T-helper 1 cell treated with Interleukin-12 subunit alpha and Interleukin-12 subunit beta and Interleukin-4 antibody, amounts not matched to agents 30 μg/mL and 1 μg/mL, for 36 hours (primary cell): ENCODE measurements at regions not wholly inside any gene's neighbourhood (a gene's known extent, or its start where the extent isn't known, plus 50 kb on each side); places are given as distances from the start of the nearest gene placed in this dataset.
"Not testable (repeated sequence)": the region's sequence is repeated elsewhere in the genome, so short reads cannot be mapped to it uniquely, and the experiment has no call there.

Experiments
- H3K27ac Mint-ChIP-seq: one replicate; pipeline ENCODE4 v1.8.0; 2021; ENCODE audit warnings: mild to moderate bottlenecking, mixed read lengths
- H3K27me3 Mint-ChIP-seq: one replicate; pipeline ENCODE4 v1.8.0; 2021; ENCODE audit warnings: low read depth, mixed read lengths
- H3K36me3 Mint-ChIP-seq: one replicate; pipeline ENCODE4 v1.8.0; 2021; ENCODE audit warnings: low read depth, mixed read lengths
- H3K4me1 Mint-ChIP-seq: one replicate; pipeline ENCODE4 v1.8.0; 2021; ENCODE audit warnings: low read depth, mixed read lengths
- H3K4me3 Mint-ChIP-seq: one replicate; pipeline ENCODE4 v1.8.0; 2021; ENCODE audit warnings: mild to moderate bottlenecking, moderate library complexity, mixed read lengths
- H3K9me3 Mint-ChIP-seq: one replicate; pipeline ENCODE4 v1.8.0; 2021; ENCODE audit warnings: mixed read lengths

DNA sequence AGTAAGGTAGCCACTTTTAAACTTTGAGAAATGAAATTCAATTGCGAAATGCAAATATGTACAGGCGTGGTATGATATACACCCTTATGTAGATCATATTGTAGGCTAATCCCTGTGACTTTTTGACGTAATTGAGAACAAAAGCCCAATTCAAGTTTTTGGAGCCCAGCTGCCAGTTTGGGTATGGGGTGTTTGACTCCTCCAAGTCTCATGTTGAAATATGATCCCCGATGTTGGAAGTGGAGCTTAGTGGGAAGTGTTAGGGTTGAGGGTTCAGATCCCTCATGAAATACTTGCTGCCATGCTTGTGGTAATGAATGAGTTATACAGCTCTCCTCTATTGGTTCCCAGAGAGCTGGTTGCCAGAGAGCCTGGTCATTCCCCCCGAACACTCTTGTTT, 1666.8 kb downstream of the SUCLG1 start:
- Mint-ChIP-seq H3K4me3 (no peak overlapping the region), H3K4me1 (no peaks in the 10 kb centered on the region), H3K27me3 (no peaks in the 10 kb centered on the region), H3K36me3 (no peaks in the 10 kb centered on the region), H3K9me3 (peaks cover 8% of the 10 kb centered on the region), H3K27ac (no peak overlapping the region)

DNA sequence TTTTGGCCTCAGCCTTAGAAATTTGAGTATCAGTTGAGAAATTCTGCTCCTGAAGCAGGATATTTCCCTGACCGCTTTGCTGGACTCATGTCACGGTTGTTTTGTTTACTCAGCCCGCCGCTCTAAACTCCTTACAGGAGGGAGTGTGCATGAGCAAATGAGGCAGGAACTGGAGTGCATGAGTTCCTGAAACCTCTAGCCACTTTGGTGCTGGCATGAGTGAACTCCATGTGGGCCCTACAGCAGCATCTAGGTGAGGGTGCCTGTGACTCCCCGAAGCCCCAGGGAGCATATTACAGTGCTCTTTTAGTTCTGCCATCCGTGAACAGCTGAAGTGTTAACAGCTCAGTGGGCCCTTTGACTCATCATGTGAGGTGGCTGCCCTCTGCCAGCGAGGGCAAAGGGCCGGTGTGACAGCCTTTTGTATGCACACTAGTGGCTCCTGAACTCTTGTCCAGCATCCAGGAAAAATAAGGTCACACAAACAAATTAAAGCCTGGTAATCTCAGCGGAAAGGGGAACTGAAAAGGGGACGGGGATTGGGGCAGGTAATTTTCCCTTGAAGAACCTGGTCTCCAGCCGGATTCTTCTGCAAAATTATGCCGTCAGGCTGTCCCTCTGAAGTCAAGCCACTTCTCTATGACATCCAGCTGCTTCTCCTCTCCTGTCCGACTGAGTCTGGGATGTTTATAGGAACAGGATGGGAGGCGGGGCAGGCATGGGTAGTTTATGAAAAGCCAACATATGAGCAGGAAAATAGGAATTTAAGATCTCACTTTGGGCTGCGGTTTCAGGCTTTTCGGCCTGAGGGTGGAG, 1668.7 kb downstream of the SUCLG1 start:
- Mint-ChIP-seq H3K27me3 (no peaks in the 10 kb centered on the region), H3K4me3 (no peak overlapping the region), H3K27ac (no peak overlapping the region), H3K9me3 (peaks cover 3% of the 10 kb centered on the region), H3K36me3 (no peaks in the 10 kb centered on the region), H3K4me1 (no peaks in the 10 kb centered on the region)

DNA sequence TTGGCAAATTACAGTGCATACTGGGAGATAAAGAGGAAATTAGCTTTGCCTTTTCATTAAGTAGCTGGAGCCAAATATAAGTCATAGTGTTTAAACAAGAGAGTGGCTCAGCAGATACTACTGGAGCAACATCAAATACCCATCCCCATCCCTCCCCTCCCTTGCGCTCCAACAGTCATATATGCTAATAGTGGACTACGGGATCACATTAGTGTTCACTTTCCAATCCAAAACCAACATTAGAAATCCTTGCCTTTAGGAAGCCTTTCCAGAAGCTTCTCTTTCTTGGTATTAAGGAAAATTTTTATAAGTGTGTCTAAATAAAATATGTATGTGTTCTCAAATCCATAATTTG, 1669.3 kb downstream of the SUCLG1 start:
- Mint-ChIP-seq H3K36me3 (no peaks in the 10 kb centered on the region), H3K27ac (no peak overlapping the region), H3K4me3 (no peak overlapping the region)

DNA sequence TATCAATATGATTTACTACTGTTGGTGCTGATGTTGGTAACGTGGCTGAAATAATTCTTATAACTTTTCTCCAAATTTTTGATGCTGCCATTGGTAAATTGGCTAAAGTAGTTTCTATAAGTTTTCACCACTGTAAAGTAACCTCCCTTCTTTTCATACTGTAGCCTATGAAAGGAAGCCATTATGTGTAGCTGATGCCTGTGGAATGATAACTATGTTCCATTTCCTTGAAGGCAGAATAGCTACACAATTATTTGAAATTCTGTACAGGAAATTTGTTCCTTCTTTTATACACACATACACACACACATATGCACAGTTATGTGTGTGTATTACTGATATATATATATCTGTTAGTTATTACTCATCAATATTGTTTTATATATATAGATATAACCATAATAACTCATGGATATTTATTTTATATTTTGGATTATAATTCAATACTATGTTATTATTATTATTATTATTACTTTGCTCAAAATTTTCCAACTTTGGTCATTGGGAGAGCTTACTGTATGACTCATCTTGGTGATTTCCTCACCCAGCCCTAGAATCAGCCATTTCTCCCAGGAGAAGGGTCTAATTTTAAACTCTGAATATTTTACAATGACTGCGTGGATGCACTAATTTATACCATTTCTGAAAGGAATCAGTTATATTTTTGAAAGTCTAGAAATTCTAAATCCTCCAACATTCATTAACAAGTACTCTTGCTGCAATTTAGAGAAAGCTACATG, 1677.7 kb downstream of the SUCLG1 start:
- Mint-ChIP-seq H3K27me3 (no peaks in the 10 kb centered on the region), H3K36me3 (no peaks in the 10 kb centered on the region), H3K4me1 (no peaks in the 10 kb centered on the region), H3K4me3 (no peak overlapping the region), H3K9me3 (peaks cover 4% of the 10 kb centered on the region), H3K27ac (no peak overlapping the region)

More for the DNA sequence above, 1669.3 kb downstream of the SUCLG1 start:
- Mint-ChIP-seq H3K9me3 (peaks cover 3% of the 10 kb centered on the region), H3K4me1 (no peaks in the 10 kb centered on the region), H3K27me3 (no peaks in the 10 kb centered on the region)

DNA sequence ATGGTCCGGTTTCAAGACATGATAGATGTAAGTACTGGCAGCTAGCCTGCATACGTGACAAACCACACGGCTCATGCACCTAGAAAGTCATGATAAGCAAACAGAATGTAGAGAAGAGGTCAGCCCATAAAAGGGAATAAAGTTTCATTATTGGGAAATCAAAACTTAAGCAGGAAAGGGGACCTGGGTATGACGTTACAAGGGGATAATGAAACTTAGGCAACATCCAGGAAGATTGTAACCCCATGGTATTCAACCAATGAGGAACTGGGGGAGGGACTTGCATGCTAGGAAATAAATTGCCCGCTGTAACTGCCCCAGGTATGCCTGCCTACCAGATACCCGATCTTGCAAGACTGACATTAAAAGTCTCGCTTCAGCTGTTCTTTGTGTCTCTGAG, 1679.0 kb downstream of the SUCLG1 start:
- H3K27me3 Mint-ChIP-seq = no peaks in the 10 kb centered on the region
- H3K36me3 Mint-ChIP-seq = no peaks in the 10 kb centered on the region
- H3K27ac Mint-ChIP-seq = no peak overlapping the region
- no peak overlapping the region for H3K4me3 Mint-ChIP-seq
- H3K4me1 Mint-ChIP-seq = no peaks in the 10 kb centered on the region
- peaks cover 4% of the 10 kb centered on the region for H3K9me3 Mint-ChIP-seq

DNA sequence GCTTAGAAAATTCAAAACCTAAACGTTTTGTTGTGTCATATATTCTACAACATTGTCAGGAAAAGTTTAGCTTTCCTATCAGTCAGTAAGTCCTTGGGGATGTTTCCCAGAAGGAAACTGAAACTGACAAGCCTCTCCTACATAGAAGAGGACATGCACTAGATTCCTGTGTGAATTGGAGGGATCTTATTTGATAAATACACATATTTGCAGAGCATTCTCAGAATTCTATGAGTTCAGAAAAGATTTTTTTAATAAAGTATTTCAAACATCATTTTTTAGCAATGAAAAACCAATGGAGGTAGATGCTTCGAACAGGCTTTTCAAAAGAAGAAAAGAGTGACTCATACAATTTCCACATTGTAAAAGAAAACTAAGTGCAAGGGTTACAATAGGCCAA, 1706.7 kb downstream of the SUCLG1 start:
- H3K4me1 Mint-ChIP-seq = no peaks in the 10 kb centered on the region
- H3K27me3 Mint-ChIP-seq = no peaks in the 10 kb centered on the region
- no peaks in the 10 kb centered on the region for H3K36me3 Mint-ChIP-seq
- no peak overlapping the region for H3K4me3 Mint-ChIP-seq
- H3K27ac Mint-ChIP-seq = no peak overlapping the region
- peaks cover 38% of the 10 kb centered on the region for H3K9me3 Mint-ChIP-seq

DNA sequence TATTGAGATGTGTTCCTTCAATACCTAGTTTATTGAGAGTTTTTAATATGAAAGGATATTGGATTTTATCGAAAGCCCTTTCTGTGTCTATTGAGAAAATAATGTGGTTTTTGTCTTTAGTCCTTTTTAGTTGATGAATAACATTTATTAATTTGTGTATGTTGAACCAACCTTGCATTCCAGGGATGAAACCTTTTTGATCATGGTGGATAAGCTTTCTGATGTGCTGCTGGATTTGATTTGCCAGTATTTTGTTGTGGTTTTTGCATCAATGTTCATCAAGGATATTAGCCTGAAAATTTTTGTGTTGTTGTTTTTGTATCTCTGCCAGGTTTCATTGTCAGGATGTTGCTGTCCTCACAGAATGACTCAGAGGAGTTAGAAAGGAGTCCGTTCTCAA, 1710.4 kb downstream of the SUCLG1 start:
- H3K4me1 Mint-ChIP-seq = no peaks in the 10 kb centered on the region
- no peak overlapping the region for H3K4me3 Mint-ChIP-seq
- H3K27me3 Mint-ChIP-seq = no peaks in the 10 kb centered on the region
- H3K27ac Mint-ChIP-seq = no peak overlapping the region
- H3K9me3 Mint-ChIP-seq = peaks cover 33% of the 10 kb centered on the region
- no peaks in the 10 kb centered on the region for H3K36me3 Mint-ChIP-seq

DNA sequence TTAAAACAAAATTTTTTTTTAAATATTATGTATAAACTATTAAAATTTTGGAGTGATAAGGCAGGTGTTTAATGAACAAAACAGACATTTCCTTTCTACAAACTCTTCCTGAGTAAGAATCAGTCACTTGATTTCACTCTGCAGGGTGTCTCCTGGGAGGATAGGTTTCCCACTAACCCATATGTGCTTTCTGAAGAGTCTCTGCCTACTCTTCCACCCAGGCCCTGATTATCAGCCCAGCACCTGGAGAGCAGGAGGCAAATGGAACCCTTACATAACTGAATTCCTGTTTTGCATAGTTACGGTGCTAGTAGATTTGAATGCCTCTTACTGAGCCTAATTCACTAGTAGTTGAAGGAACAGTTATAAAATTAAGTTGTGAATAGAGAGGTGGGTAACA, 1718.6 kb downstream of the SUCLG1 start:
- no peak overlapping the region for H3K27ac Mint-ChIP-seq
- H3K4me3 Mint-ChIP-seq = no peak overlapping the region
- H3K9me3 Mint-ChIP-seq = peaks cover 3% of the 10 kb centered on the region
- no peaks in the 10 kb centered on the region for H3K36me3 Mint-ChIP-seq
- H3K4me1 Mint-ChIP-seq = no peaks in the 10 kb centered on the region
- no peaks in the 10 kb centered on the region for H3K27me3 Mint-ChIP-seq

DNA sequence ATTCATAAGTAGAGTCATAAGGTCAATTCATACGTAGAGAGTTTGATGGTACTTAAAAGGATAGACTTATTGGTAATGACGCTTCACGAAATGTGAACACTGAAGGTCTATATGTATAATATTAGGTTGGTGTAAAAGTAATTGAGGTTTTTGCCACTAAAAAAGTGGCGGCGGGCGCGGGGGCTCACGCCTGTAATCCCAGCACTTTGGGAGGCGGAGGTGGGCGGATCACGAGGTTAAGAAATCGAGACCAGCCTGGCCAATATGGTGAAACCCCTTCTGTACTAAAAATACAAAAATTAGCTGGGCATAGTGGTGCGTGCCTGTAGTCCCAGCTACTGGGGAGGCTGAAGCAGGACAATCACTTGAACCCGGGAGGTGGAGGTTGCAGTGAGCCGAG, 1721.1 kb downstream of the SUCLG1 start:
- not testable (repeated sequence) for H3K4me3 Mint-ChIP-seq, H3K36me3 Mint-ChIP-seq, H3K9me3 Mint-ChIP-seq, H3K27ac Mint-ChIP-seq, H3K27me3 Mint-ChIP-seq, H3K4me1 Mint-ChIP-seq

DNA sequence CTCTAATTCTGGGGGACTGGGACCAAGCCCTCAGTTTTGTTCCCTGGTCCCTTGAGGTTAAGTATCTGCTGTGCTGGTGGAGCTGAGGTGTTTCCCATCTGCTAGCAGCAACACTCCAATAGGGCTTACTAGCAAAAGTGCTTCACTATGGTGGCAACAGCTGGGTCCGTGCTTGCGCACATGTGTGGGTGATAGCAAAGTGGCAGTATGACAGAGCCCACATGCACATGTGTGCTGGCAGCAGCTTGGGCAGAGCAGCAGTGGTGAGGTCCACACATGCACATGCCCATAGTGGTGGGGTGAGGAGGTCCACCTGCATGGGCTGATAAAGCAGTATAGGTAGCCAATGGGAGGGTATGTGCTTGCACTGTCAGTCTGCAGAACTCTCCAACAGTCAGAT, 1723.7 kb downstream of the SUCLG1 start:
- H3K4me1 Mint-ChIP-seq = no peaks in the 10 kb centered on the region
- no peak overlapping the region for H3K4me3 Mint-ChIP-seq
- H3K27me3 Mint-ChIP-seq = no peaks in the 10 kb centered on the region
- peaks cover 8% of the 10 kb centered on the region for H3K9me3 Mint-ChIP-seq
- H3K36me3 Mint-ChIP-seq = no peaks in the 10 kb centered on the region
- no peak overlapping the region for H3K27ac Mint-ChIP-seq

DNA sequence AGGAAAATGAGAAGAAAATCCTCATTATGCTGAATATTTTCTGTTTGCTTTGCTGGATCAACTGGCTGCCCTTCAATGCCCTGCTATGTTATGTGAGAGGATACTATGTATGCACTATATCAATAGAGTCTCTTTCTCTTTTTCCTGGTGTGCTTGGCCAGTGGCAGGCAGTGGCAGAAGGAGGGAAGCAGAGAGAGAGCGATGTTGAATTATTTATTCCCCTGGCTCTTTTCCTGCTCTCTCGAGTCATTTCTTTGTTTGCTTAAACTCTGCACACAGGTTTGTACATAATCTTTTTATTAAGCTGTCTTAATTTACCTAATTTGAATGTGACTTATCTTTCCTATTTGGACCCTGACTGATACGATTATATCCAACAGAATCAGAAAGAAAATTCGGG, 1727.3 kb downstream of the SUCLG1 start:
- no peaks in the 10 kb centered on the region for H3K36me3 Mint-ChIP-seq
- H3K27me3 Mint-ChIP-seq = no peaks in the 10 kb centered on the region
- no peak overlapping the region for H3K27ac Mint-ChIP-seq
- H3K9me3 Mint-ChIP-seq = peaks cover 8% of the 10 kb centered on the region
- H3K4me3 Mint-ChIP-seq = no peak overlapping the region
- H3K4me1 Mint-ChIP-seq = no peaks in the 10 kb centered on the region

DNA sequence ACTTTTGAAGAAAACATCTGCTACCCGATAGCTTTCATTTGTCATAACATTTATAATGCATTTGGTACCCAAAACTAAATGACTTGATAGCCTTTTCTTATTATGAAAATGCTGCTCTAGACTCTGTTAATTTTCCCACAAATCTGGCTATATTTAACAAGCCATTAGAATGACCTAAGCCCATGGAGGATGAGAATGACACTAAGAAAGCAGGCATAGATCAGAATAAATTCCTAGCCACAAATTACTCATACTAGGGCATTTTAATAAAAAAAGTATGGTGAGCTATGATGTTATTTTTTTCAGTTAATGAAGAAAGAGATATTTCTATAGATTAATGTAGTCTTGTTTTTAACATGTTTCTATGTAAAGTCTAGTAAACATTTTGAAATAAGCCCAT, 1728.3 kb downstream of the SUCLG1 start:
- H3K27me3 Mint-ChIP-seq = no peaks in the 10 kb centered on the region
- no peak overlapping the region for H3K27ac Mint-ChIP-seq
- H3K4me3 Mint-ChIP-seq = no peak overlapping the region
- peaks cover 8% of the 10 kb centered on the region for H3K9me3 Mint-ChIP-seq
- H3K4me1 Mint-ChIP-seq = no peaks in the 10 kb centered on the region
- no peaks in the 10 kb centered on the region for H3K36me3 Mint-ChIP-seq

DNA sequence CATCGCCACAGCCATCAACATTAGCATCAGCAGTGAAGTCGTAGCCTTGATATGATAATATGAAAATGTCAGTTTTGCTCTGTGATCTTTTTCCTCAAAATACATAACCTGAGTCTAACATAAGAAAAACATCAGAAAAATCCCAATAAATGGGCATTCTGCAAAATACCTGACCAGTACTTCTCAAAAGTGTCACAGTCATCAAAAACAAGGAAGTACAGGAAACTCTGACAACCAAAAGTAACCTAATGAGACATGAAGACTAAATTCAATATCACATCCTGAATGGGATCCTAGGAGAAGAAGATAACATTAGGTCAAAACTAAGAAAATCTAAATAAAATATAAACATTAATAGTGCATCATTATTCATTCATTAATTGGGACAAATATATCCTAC, 1731.0 kb downstream of the SUCLG1 start:
- Mint-ChIP-seq H3K27me3 (no peaks in the 10 kb centered on the region), H3K4me1 (no peaks in the 10 kb centered on the region), H3K36me3 (no peaks in the 10 kb centered on the region), H3K9me3 (peaks cover 8% of the 10 kb centered on the region), H3K4me3 (no peak overlapping the region), H3K27ac (no peak overlapping the region)

DNA sequence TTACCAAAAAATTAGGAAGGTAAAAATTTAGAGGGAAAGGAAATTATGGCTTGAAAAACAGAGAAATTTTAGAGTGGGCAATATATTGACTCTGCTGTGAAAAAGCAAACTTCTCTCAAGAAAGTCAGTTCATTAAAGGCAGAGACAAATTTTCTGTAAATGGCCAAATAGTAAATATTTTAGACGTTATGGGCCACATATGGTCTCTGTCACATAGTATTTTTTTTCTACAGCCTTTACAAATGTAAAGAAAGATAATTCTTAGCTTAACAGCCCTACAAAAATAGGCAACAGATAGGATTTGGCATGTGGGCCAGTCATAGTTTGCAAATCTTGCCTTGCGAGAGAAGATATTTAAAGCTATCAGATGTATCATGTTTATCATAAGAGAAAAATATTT, 1750.4 kb downstream of the SUCLG1 start:
- Mint-ChIP-seq H3K27me3 (no peaks in the 10 kb centered on the region), H3K27ac (no peak overlapping the region), H3K4me1 (no peaks in the 10 kb centered on the region), H3K36me3 (no peaks in the 10 kb centered on the region), H3K9me3 (peaks cover 3% of the 10 kb centered on the region), H3K4me3 (no peak overlapping the region)

DNA sequence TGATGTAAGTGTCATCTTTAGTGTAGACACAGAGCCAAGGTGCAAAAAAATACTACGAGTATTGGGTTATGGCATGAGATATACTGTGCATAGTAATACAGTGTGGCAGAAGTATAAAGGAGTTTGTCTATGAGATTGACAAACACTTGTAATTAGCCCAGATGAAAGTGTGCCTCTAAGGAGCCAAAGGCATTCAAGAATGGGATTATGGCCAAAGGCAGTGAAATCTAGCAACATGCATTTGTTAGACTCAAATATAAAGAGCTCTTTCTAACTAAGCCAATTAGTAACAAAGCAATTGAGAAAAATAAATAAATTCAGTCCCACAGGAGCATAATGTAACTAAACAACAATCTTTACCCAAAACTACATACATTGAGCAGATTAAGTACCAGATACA, 1761.8 kb downstream of the SUCLG1 start:
- no peaks in the 10 kb centered on the region for H3K36me3 Mint-ChIP-seq
- no peaks in the 10 kb centered on the region for H3K4me1 Mint-ChIP-seq
- no peak overlapping the region for H3K4me3 Mint-ChIP-seq
- no peak overlapping the region for H3K27ac Mint-ChIP-seq
- no peaks in the 10 kb centered on the region for H3K27me3 Mint-ChIP-seq
- peaks cover 11% of the 10 kb centered on the region for H3K9me3 Mint-ChIP-seq
